ENCODE measurements at regions not wholly inside any gene's neighbourhood (a gene's known extent, or its start where the extent isn't known, plus 50 kb on each side); places are given as distances from the start of the nearest gene placed in this dataset.
"Not testable (repeated sequence)": the region's sequence is repeated elsewhere in the genome, so short reads cannot be mapped to it uniquely, and the experiment has no call there.

- no peak for DNase-seq
Observed at GRCh38 chr2:212858496-212858895, 292.9 kb downstream of the IKZF2 start.

GRCh38 chr2:212854771-212855170, 296.6 kb downstream of the IKZF2 start:
- DNase-seq: no peak

GRCh38 chr2:212854116-212854515, 297.3 kb downstream of the IKZF2 start:
- DNase-seq: no peak

GRCh38 chr2:212845941-212846340, 305.5 kb downstream of the IKZF2 start:
- no peak for DNase-seq

GRCh38 chr2:212843409-212844199, 305.0 kb upstream of the ERBB4 start:
- no peak for DNase-seq

GRCh38 chr2:212842544-212843185, 304.1 kb upstream of the ERBB4 start:
- DNase-seq: no peak

GRCh38 chr2:212841460-212841859, 302.9 kb upstream of the ERBB4 start:
- no peak for DNase-seq

- no peak for DNase-seq
Observed at GRCh38 chr2:212832211-212833195, 293.9 kb upstream of the ERBB4 start.

GRCh38 chr2:212831671-212832199, 293.1 kb upstream of the ERBB4 start:
- no peak for DNase-seq

GRCh38 chr2:212816267-212816666, 277.7 kb upstream of the ERBB4 start:
- DNase-seq: no peak

- DNase-seq: no peak
Observed at GRCh38 chr2:212815453-212815852, 276.9 kb upstream of the ERBB4 start.

GRCh38 chr2:212814941-212815340, 276.3 kb upstream of the ERBB4 start:
- DNase-seq: no peak

GRCh38 chr2:212811921-212812320, 273.3 kb upstream of the ERBB4 start:
- DNase-seq: no peak

GRCh38 chr2:212811036-212811805, 272.6 kb upstream of the ERBB4 start:
- no peak for DNase-seq

- no peak for DNase-seq
Observed at GRCh38 chr2:212797484-212798205, 259.0 kb upstream of the ERBB4 start.

- DNase-seq: no peak
Observed at GRCh38 chr2:212794471-212794870, 255.9 kb upstream of the ERBB4 start.

- no peak for DNase-seq
Observed at GRCh38 chr2:212791569-212791968, 253.0 kb upstream of the ERBB4 start.

- DNase-seq: not testable (repeated sequence)
Observed at GRCh38 chr2:212786088-212786487, 247.5 kb upstream of the ERBB4 start.

GRCh38 chr2:212777020-212777491, 238.5 kb upstream of the ERBB4 start:
- DNase-seq: no peak

GRCh38 chr2:212773808-212774339, 235.3 kb upstream of the ERBB4 start:
- DNase-seq: no peak

GRCh38 chr2:212770240-212770639, 231.6 kb upstream of the ERBB4 start:
- DNase-seq: no peak
